Activated naive CD8-positive, alpha-beta T cell (primary cell): ENCODE measurements at regions not wholly inside any gene's neighbourhood (a gene's known extent, or its start where the extent isn't known, plus 50 kb on each side); places are given as distances from the start of the nearest gene placed in this dataset.
"Not testable (repeated sequence)": the region's sequence is repeated elsewhere in the genome, so short reads cannot be mapped to it uniquely, and the experiment has no call there.

Source experiments
- H3K27ac Mint-ChIP-seq: one replicate; pipeline ENCODE4 v1.8.0; 2021; ENCODE audit warnings: mixed read lengths
- H3K27me3 Mint-ChIP-seq: one replicate; pipeline ENCODE4 v1.8.0; 2021; ENCODE audit warnings: mixed read lengths
- H3K36me3 Mint-ChIP-seq: one replicate; pipeline ENCODE4 v1.8.0; 2021; ENCODE audit warnings: mixed read lengths
- H3K4me1 Mint-ChIP-seq: one replicate; pipeline ENCODE4 v1.8.0; 2021; ENCODE audit warnings: low read depth, mixed read lengths
- H3K4me3 Mint-ChIP-seq: one replicate; pipeline ENCODE4 v1.8.0; 2021; ENCODE audit warnings: mild to moderate bottlenecking, mixed read lengths
- H3K9me3 Mint-ChIP-seq: one replicate; pipeline ENCODE4 v1.8.0; 2021; ENCODE audit warnings: low read depth, mixed read lengths

- H3K27ac Mint-ChIP-seq = no peak overlapping the region
- H3K27me3 Mint-ChIP-seq = peaks cover 8% of the 10 kb centered on the region
- no peaks in the 10 kb centered on the region for H3K36me3 Mint-ChIP-seq
- no peaks in the 10 kb centered on the region for H3K9me3 Mint-ChIP-seq
- peaks cover 2% of the 10 kb centered on the region for H3K4me1 Mint-ChIP-seq
- H3K4me3 Mint-ChIP-seq = no peak overlapping the region
Observed at GRCh38 chr1:8138673-8139072, 112.6 kb upstream of the ERRFI1 start.

DNA sequence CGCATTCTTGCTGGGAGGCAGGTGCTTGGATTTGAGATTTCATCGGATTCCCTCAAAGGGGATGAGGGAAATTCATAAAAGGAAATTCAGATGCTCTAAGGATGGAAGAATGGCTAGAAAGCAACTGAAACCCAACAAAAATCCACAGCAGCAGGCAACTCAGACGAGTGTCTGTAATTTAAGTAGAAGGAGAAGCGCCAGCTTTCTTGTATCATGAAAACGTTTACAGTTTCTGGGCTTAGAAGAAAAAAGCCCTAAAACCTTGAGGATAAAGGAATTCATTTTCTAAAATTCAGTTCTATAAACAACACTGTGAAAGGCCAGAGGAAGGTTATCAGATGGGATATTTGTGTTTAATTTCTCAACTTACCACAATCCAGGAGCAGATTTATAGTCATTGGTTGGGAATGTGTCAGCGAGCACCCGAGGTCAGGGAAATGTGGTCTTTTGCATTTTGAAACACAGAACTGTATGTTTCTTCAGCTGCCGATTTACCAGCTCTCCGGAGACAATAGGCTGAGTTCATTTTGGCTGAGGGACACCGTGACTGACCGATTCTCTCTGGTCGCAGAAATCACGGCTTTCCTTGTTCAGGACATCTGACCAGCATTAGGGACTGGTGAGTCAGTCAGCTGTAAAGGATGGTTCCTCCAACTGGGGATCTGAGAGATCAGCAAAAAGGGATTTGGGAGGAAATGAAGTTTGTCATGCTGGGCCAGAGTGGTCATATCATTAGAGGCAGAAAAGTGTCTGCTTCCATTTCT, 111.6 kb upstream of the ERRFI1 start:
- H3K4me3 Mint-ChIP-seq = no peak overlapping the region
- peaks cover 8% of the 10 kb centered on the region for H3K27me3 Mint-ChIP-seq

DNA sequence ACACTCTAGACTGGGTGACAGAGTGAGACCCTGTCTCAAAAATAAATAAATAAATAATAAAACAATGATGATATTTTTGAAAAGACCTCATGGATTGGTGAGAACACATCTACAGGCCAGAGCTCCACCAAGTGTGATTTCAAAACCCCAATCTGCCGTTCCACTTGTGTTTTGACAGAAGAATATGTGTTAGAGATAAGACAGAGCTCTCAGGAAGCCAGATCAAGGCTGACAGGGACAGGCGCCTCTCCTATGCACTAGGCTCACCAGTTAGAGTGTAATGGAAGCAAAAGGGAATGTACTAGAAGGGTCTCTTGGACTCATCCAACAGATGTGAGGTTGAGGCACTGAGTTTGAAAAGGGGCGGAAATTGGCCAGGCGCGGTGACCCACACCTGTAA, 110.7 kb upstream of the ERRFI1 start:
- Mint-ChIP-seq H3K4me1 (peaks cover 2% of the 10 kb centered on the region), H3K9me3 (no peaks in the 10 kb centered on the region), H3K27ac (no peak overlapping the region), H3K36me3 (no peaks in the 10 kb centered on the region), H3K27me3 (peaks cover 9% of the 10 kb centered on the region), H3K4me3 (no peak overlapping the region)

More for the DNA sequence above, 111.6 kb upstream of the ERRFI1 start:
- peaks cover 2% of the 10 kb centered on the region for H3K4me1 Mint-ChIP-seq
- no peak overlapping the region for H3K27ac Mint-ChIP-seq
- H3K36me3 Mint-ChIP-seq = no peaks in the 10 kb centered on the region
- no peaks in the 10 kb centered on the region for H3K9me3 Mint-ChIP-seq

DNA sequence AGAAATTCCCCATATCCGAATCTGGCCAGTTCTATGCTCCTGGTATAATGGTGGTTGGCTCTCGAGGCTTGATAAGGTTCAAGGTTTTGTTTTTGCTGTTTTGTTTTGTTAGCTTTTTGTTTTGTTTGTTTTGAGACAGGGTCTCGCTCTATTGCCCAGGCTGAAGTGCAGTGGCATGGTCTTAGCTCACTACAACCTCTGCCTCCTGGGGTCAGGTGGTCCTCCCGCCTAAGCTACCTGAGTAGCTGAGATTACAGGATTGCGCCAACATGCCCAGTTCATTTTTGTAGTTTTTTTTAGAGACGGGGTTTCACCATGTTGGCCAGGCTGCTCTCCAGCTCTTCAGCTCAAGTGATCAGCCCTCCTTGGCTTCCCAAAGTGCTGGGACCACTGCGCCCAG, 109.1 kb upstream of the ERRFI1 start:
- no peak overlapping the region for H3K27ac Mint-ChIP-seq
- no peaks in the 10 kb centered on the region for H3K36me3 Mint-ChIP-seq
- peaks cover 9% of the 10 kb centered on the region for H3K27me3 Mint-ChIP-seq
- H3K4me3 Mint-ChIP-seq = no peak overlapping the region
- H3K9me3 Mint-ChIP-seq = no peaks in the 10 kb centered on the region
- peaks cover 2% of the 10 kb centered on the region for H3K4me1 Mint-ChIP-seq

DNA sequence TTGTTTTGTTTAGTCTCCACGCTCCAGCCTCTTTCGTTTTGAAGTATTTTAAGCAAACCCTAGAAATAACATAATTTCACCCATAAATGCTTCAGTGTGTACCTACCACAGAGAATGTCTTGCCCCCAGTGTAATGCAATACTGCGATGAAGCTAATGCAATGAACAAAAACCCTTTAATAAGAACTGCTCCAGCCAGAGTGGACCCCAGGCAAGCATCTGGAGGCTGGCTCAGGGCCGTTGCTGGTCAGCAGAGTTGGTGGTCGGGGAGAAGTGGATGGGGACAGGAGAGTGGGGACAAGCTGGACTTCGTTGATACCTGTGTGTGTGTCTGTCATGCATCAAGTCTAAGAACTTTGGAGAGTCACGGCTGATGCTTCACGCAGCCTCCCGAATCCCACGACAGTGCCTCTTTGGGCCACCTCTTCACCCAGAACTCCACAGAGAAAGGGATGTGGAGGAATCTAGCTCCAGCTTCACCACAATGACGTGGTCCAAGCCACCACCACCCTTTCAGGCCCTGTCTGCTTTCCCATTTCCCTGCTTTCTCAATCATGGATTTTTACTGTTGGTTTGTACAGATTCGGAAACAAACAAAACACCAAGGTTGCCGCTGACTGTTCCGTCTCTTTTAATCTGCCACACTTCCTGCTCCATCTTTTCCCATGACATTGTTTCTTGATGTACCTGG, 108.6 kb upstream of the ERRFI1 start:
- no peak overlapping the region for H3K27ac Mint-ChIP-seq
- H3K36me3 Mint-ChIP-seq = no peaks in the 10 kb centered on the region
- no peak overlapping the region for H3K4me3 Mint-ChIP-seq
- H3K27me3 Mint-ChIP-seq = peaks cover 9% of the 10 kb centered on the region
- no peaks in the 10 kb centered on the region for H3K9me3 Mint-ChIP-seq
- H3K4me1 Mint-ChIP-seq = peaks cover 2% of the 10 kb centered on the region

DNA sequence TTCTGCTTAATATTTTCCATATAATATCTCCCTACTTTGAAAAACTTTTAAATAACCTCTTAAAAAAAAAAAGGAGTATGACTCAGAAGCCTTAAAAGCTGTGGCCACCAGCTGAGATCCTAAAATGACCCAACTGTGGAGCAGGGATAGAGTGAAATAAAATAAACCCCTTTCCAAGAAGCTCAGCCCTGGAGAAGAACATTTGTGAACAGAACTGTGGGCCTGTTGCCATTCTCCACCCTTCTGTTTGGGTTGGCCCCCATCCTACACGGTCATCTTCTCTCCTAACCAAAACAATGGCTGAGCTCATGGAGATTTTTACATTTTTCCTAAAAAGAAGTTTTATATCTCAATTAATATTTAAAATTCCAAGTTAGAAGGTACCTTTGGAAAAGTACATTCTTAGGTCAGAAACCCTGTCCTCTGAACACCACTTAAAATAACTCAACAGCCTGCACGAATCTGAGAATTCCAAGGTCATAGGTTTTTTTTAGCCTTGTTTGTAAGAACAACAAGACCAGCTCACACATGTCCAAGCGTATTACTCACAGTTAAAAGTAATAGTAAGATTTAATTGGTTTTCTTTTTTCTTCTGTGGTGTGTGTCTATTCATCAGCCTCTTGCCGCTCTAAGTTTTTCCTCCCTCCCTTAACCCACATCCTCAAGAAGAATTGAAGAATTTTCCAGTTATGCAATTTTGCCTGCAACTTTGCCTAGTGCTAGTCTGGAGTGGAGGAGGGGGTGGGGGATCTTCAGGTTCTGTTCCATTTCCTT, 107.7 kb upstream of the ERRFI1 start:
- Mint-ChIP-seq H3K36me3 (no peaks in the 10 kb centered on the region), H3K9me3 (no peaks in the 10 kb centered on the region), H3K4me1 (peaks cover 2% of the 10 kb centered on the region), H3K4me3 (no peak overlapping the region), H3K27ac (no peak overlapping the region), H3K27me3 (peaks cover 9% of the 10 kb centered on the region)

GRCh38 chr1:8133190-8133589, 107.1 kb upstream of the ERRFI1 start:
- Mint-ChIP-seq H3K9me3 (no peaks in the 10 kb centered on the region), H3K27ac (no peak overlapping the region), H3K4me1 (peaks cover 2% of the 10 kb centered on the region), H3K36me3 (no peaks in the 10 kb centered on the region), H3K27me3 (peaks cover 8% of the 10 kb centered on the region), H3K4me3 (no peak overlapping the region)

DNA sequence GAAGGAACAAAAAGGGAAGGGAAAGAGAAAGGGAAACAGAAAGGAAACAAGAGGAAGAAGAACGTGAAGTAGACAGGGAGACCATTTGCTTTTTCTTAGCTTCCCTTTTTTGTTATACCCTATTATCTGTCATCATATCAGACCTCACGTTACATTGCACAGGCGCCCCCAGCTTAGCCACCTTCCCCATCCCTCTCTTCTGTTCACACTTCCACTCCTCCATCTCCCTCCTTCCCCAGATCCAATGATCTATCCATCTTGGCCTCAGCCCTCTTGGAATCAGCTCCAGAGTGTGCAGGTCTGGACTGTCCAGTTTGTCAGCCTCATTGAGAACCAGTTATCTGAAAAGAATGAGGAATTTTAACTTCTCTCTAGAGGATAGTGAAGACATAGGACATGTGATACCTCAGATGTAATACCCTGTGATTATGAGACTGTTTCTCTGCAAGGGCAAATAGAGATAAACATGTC, 101.1 kb upstream of the ERRFI1 start:
- Mint-ChIP-seq H3K4me1 (no peaks in the 10 kb centered on the region), H3K36me3 (peaks cover 2% of the 10 kb centered on the region), H3K27me3 (peaks cover 3% of the 10 kb centered on the region), H3K4me3 (no peak overlapping the region), H3K9me3 (no peaks in the 10 kb centered on the region), H3K27ac (no peak overlapping the region)

DNA sequence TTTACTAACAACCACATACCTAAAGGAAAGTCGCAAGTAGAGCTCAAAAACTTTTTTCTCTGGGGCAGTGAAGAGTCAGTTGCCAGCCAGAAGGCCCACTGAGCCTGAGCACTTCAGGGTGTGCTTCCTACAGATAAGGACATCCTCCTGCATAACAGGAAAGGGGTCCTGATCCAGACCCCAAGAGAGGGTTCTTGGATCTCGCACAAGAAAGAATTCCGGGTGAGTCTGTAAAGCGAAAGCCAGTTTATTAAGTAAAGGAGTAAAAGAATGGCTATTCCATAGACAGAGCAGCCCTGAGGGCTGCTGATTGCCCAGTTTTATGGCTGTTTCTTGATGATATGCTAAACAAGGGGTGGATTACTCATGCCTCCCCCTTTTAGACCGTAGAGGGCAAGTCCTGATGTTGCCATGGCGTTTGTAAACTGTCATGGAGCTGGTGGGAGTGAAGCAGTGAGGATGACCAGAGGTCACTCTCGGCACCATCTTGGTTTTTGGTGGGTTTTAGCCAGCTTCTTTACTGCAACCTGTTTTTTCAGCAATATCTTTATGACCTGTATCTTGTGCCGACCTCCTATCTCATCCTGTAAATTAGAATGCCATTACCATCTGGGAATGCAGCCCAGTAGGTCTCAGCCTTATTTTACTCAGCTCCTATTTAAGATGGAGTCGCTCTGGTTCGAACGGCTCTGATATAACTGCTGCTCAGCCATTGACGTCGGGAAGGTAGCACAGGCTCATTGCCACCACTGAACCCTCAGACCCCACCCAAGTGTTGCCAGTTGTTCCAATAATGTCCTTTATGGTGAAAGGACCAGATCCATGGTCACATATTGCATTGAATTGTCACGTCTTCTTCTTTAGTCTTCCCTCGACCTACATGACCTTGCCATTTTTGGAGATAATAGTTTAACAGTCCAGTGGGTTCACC, 96.6 kb upstream of the ERRFI1 start:
- Mint-ChIP-seq H3K27me3 (peaks cover 10% of the 10 kb centered on the region), H3K9me3 (no peaks in the 10 kb centered on the region), H3K4me1 (peaks cover 10% of the 10 kb centered on the region), H3K4me3 (no peak overlapping the region), H3K27ac (no peak overlapping the region), H3K36me3 (peaks cover 2% of the 10 kb centered on the region)

DNA sequence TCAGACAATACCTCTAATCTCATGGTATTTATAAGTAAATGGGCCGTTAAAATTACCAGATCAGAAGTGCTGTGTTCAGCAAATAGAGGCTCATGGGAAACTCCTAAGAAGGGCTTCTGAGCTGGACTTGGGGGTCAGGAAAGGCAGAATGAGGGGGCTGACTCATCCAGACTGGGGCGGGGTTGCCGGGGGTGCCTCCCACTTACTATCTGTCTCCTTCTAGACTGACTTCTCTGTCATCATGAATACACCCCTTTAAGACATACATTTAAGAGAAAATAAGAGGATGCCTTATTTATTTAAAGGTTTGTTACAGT, 96.0 kb upstream of the ERRFI1 start:
- peaks cover 10% of the 10 kb centered on the region for H3K4me1 Mint-ChIP-seq
- peaks cover 2% of the 10 kb centered on the region for H3K36me3 Mint-ChIP-seq
- no peak overlapping the region for H3K4me3 Mint-ChIP-seq
- no peaks in the 10 kb centered on the region for H3K9me3 Mint-ChIP-seq
- peaks cover 10% of the 10 kb centered on the region for H3K27me3 Mint-ChIP-seq
- no peak overlapping the region for H3K27ac Mint-ChIP-seq

- peaks cover 10% of the 10 kb centered on the region for H3K4me1 Mint-ChIP-seq
- H3K27ac Mint-ChIP-seq = no peak overlapping the region
- H3K36me3 Mint-ChIP-seq = peaks cover 2% of the 10 kb centered on the region
- H3K9me3 Mint-ChIP-seq = no peaks in the 10 kb centered on the region
- H3K27me3 Mint-ChIP-seq = peaks cover 10% of the 10 kb centered on the region
- H3K4me3 Mint-ChIP-seq = peak overlapping the region; percentile 62
Observed at GRCh38 chr1:8121261-8122159, 95.4 kb upstream of the ERRFI1 start.

- H3K9me3 Mint-ChIP-seq = no peaks in the 10 kb centered on the region
- H3K4me3 Mint-ChIP-seq = peak overlapping the region; percentile 23
- no peak overlapping the region for H3K27ac Mint-ChIP-seq
- H3K27me3 Mint-ChIP-seq = peaks cover 10% of the 10 kb centered on the region
- peaks cover 10% of the 10 kb centered on the region for H3K4me1 Mint-ChIP-seq
- H3K36me3 Mint-ChIP-seq = peaks cover 2% of the 10 kb centered on the region
Observed at GRCh38 chr1:8120693-8121260, 94.7 kb upstream of the ERRFI1 start.

DNA sequence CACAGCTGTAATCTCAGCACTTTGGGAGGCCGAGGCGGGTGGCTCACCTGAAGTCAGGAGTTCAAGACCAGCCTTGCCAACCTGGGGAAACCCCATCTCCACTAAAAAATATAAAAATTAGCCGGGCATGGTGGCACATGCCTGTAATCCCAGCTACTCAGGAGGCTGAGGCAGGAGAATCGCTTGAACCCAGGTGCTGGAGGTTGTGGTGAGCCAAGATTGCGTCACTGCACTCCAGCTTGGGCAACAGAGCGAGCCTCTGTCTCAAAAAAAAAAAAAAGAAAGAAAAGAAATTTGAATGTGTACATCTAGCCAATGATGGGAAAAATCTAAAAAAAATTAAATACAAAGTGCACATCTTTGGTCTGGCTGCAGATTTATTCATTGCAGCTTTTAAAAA, 92.6 kb upstream of the ERRFI1 start:
- H3K9me3 Mint-ChIP-seq, H3K4me1 Mint-ChIP-seq, H3K36me3 Mint-ChIP-seq, H3K27me3 Mint-ChIP-seq, H3K4me3 Mint-ChIP-seq, H3K27ac Mint-ChIP-seq: not testable (repeated sequence)
